CD8-positive, alpha-beta memory T cell (primary cell): ENCODE measurements at regions not wholly inside any gene's neighbourhood (a gene's known extent, or its start where the extent isn't known, plus 50 kb on each side); places are given as distances from the start of the nearest gene placed in this dataset.

Experiments used
- CTCF ChIA-PET: fragments of 350-600 bp; sonication (Branson Sonifier 250); formaldehyde crosslinking; loops from one replicate; lab custom pipeline; 2021; ENCODE audit warnings: antibody characterized with exemption; lab: Charles Lee
- POLR2A ChIA-PET: fragments of 350-600 bp; sonication (Branson Sonifier 250); formaldehyde crosslinking; loops from one replicate; lab custom pipeline; 2021; ENCODE audit warnings: antibody characterized with exemption; lab: Charles Lee
- DNase-seq, 5 donors: peaks; one replicate each; pipeline versions ENCODE4 v3.0.0 to v3.0.0-alpha.2; 2020 to 2022; ENCODE audit warnings: mixed read lengths in 1 of 5
- H3K27ac ChIP-seq: one replicate; pipeline ENCODE4 v1.7.0; 2013; ENCODE audit warnings: low read depth, mild to moderate bottlenecking, low read length, moderate library complexity
- H3K27me3 ChIP-seq: 2 replicates; pipeline ENCODE4 v1.7.0; 2013; ENCODE audit warnings: low read length, mild to moderate bottlenecking; ENCODE audit not compliant: insufficient read depth, poor library complexity, severe bottlenecking
- H3K36me3 ChIP-seq: 2 replicates; pipeline ENCODE4 v1.7.0; 2013; ENCODE audit warnings: mild to moderate bottlenecking, low read length, moderate library complexity; ENCODE audit not compliant: insufficient read depth
- H3K4me1 ChIP-seq: 2 replicates; pipeline ENCODE4 v1.7.0; 2013; ENCODE audit warnings: mild to moderate bottlenecking, low read length, moderate library complexity; ENCODE audit not compliant: insufficient read depth
- H3K4me3 ChIP-seq: 2 replicates; pipeline ENCODE4 v1.7.0; 2013; ENCODE audit warnings: mild to moderate bottlenecking, low read length
- H3K9me3 ChIP-seq: 2 replicates; pipeline ENCODE4 v1.7.0; 2013; ENCODE audit warnings: mild to moderate bottlenecking, low read length
- H3K27ac Mint-ChIP-seq, 8 donors: one replicate each; pipeline ENCODE4 v1.8.0; 2020 to 2021; ENCODE audit warnings: mixed read lengths in 8 of 8, mild to moderate bottlenecking in 6 of 8, inconsistent platforms in 3 of 8, moderate library complexity in 3 of 8
- H3K27me3 Mint-ChIP-seq, 2 donors: one replicate each; pipeline ENCODE4 v1.8.0; 2020 to 2021; ENCODE audit warnings: mixed read lengths in 2 of 2, mild to moderate bottlenecking in 1 of 2, moderate library complexity in 1 of 2
- H3K36me3 Mint-ChIP-seq, 3 donors: one replicate each; pipeline ENCODE4 v1.8.0; 2020 to 2021; ENCODE audit warnings: mixed read lengths in 3 of 3, inconsistent platforms in 1 of 3, mild to moderate bottlenecking in 1 of 3
- H3K4me1 Mint-ChIP-seq, 3 donors: one replicate each; pipeline ENCODE4 v1.8.0; 2020 to 2021; ENCODE audit warnings: mixed read lengths in 3 of 3, inconsistent platforms in 1 of 3, mild to moderate bottlenecking in 1 of 3
- H3K4me3 Mint-ChIP-seq, 7 donors: one replicate each; pipeline ENCODE4 v1.8.0; 2020 to 2021; ENCODE audit warnings: mixed read lengths in 7 of 7, mild to moderate bottlenecking in 6 of 7, moderate library complexity in 4 of 7, inconsistent platforms in 2 of 7
- H3K9me3 Mint-ChIP-seq, 5 donors: one replicate each; pipeline ENCODE4 v1.8.0; 2020 to 2022; ENCODE audit warnings: mixed read lengths in 5 of 5, mild to moderate bottlenecking in 3 of 5, moderate library complexity in 2 of 5, inconsistent platforms in 1 of 5

DNA sequence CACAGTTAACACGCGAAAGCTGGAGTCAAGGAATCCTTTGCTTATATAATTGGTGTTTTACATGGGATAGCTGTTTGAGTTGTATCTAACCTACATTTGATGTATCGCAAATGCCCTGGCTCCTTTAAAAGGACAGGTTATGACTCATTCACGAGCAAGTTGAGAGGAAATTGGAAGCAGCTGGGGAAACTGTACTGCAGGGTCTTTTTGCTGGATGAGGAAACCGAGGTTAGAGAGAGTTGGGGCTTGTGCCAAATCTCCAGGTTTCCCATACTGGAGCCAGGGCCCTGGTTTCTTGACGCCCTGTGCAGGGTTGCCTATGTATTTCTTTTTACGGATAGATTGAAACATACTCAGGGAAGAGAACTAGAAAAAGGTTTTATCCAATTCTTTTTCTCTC is 60.0 kb upstream of the SPTBN1 start:
- Histone ChIP-seq H3K36me3 (no peaks in the 10 kb centered on the region), H3K4me1 (no peaks in the 10 kb centered on the region), H3K4me3 (no peak overlapping the region), H3K27ac (no peak overlapping the region), H3K9me3 (no peaks in the 10 kb centered on the region), H3K27me3 (no peaks in the 10 kb centered on the region)
- H3K9me3 Mint-ChIP-seq: no peaks in the 10 kb centered on the region
- CTCF ChIA-PET: no interaction called here
- DNase-seq: no peak
- no peak overlapping the region for H3K4me3 Mint-ChIP-seq
- no peak overlapping the region for H3K27ac Mint-ChIP-seq
- POLR2A ChIA-PET: no interaction called here
- peaks cover 8 to 15% (median 11%) of the 10 kb centered on the region in 3 donors for H3K4me1 Mint-ChIP-seq
- H3K27me3 Mint-ChIP-seq: peaks cover 0 to 1% of the 10 kb centered on the region in 2 donors
- peaks cover 0 to 9% (median 1%) of the 10 kb centered on the region in 3 donors for H3K36me3 Mint-ChIP-seq

DNA sequence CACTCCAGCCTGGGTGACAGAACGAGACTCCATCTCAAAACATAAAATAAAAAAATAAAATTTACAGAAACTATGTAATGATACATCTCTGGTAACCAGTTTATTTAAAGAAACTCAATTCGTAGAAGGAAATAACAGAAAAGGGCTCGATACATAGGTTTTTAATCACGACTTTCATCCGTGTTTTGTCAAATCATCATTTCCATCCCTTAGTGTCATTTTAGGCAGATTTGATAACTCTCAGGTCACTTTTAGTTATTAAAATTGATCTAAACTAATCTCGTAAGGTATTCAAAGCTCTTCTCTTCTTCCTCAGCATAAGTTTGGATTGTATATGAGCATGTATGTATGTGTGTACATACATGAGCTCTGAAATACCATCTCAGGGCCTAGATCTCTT is 59.3 kb upstream of the SPTBN1 start:
- no peaks in the 10 kb centered on the region for H3K36me3 ChIP-seq
- H3K9me3 Mint-ChIP-seq: no peaks in the 10 kb centered on the region
- ChIA-PET CTCF (no interaction called here), POLR2A (no interaction called here)
- peaks cover 0 to 9% (median 1%) of the 10 kb centered on the region in 3 donors for H3K36me3 Mint-ChIP-seq
- H3K4me1 Mint-ChIP-seq: peaks cover 8 to 15% (median 11%) of the 10 kb centered on the region in 3 donors
- no peaks in the 10 kb centered on the region for H3K9me3 ChIP-seq
- H3K4me3 Mint-ChIP-seq: no peak overlapping the region
- peak overlapping the region in 1 of 8 donors; percentile 37 for H3K27ac Mint-ChIP-seq
- H3K27me3 Mint-ChIP-seq: no peaks in the 10 kb centered on the region
- no peak overlapping the region for H3K4me3 ChIP-seq
- H3K27ac ChIP-seq: no peak overlapping the region
- H3K27me3 ChIP-seq: no peaks in the 10 kb centered on the region
- H3K4me1 ChIP-seq: no peaks in the 10 kb centered on the region
- no peak for DNase-seq

DNA sequence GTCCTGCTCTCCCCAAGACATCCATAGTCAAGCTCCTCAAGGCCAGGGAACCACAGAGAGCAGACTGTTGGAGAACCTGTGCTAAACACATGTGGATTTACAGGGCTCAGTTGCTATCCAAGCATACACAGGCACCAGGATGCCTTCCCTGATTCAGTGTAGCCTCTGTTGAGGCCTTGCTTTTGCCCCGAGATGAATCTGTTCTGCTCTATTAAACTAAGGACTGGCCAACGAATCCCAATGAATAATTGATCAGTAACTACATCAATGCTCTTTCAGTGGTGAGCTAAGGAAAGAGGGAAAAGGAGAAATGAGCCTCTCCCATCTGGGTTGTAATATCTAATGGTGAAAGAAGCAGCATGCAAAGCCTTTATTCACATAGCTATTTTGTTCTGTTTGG is 58.7 kb upstream of the SPTBN1 start:
- CTCF ChIA-PET: no interaction called here
- H3K27ac Mint-ChIP-seq: no peak overlapping the region
- no peaks in the 10 kb centered on the region for H3K27me3 Mint-ChIP-seq
- DNase-seq: no peak
- Histone ChIP-seq H3K4me1 (no peaks in the 10 kb centered on the region), H3K27ac (no peak overlapping the region), H3K9me3 (no peaks in the 10 kb centered on the region), H3K4me3 (no peak overlapping the region), H3K27me3 (no peaks in the 10 kb centered on the region), H3K36me3 (no peaks in the 10 kb centered on the region)
- no peak overlapping the region for H3K4me3 Mint-ChIP-seq
- peaks cover 8 to 15% (median 11%) of the 10 kb centered on the region in 3 donors for H3K4me1 Mint-ChIP-seq
- H3K9me3 Mint-ChIP-seq: no peaks in the 10 kb centered on the region
- H3K36me3 Mint-ChIP-seq: peaks cover 0 to 9% (median 1%) of the 10 kb centered on the region in 3 donors
- POLR2A ChIA-PET: no interaction called here

DNA sequence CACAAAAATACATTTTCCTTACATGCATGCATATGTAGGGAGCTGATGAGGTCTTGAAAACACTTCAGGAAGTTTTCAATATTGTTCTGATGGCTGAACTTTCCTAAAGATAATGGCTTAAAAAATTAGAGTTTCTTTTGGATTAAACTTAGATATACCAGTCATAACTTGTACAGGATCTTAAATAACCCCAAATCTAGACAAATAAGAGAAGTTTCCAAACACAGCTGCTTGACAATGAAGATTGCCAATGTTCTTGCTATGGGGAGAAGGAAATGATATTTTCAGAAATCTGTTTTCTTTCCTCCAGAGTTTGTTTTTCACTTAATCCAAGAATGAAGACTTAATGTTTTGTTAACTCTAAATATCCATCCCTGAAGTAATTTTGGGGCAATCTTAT is 54.6 kb upstream of the SPTBN1 start:
- H3K4me1 Mint-ChIP-seq: peaks cover 8 to 13% (median 10%) of the 10 kb centered on the region in 3 donors
- CTCF ChIA-PET: no interaction called here
- H3K27ac Mint-ChIP-seq: no peak overlapping the region
- POLR2A ChIA-PET: no interaction called here
- Histone ChIP-seq H3K4me1 (no peaks in the 10 kb centered on the region), H3K27ac (no peak overlapping the region), H3K9me3 (no peaks in the 10 kb centered on the region), H3K27me3 (no peaks in the 10 kb centered on the region), H3K4me3 (no peak overlapping the region), H3K36me3 (no peaks in the 10 kb centered on the region)
- no peak for DNase-seq
- H3K4me3 Mint-ChIP-seq: no peak overlapping the region
- H3K36me3 Mint-ChIP-seq: no peaks in the 10 kb centered on the region
- H3K9me3 Mint-ChIP-seq: no peaks in the 10 kb centered on the region
- H3K27me3 Mint-ChIP-seq: peaks cover 0 to 4% of the 10 kb centered on the region in 2 donors

DNA sequence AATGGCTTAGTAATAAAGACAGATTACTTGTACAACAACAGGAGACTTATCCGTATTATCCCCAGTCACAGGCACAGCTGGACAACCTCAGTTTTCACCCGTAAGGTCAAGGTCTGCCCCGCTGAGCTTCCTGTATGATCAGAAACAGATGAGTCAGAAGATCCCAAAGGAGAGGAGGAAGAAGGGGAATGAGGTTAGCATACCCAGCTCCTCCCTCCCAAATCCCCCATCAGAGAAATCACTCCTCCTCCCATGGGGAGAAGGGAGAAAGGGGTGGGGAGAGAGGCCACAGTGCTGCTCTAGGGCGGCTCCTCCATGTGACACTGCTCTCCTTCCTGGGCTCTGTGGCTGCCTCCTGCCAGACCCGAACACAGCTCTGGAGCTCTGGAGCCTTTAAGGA is 53.8 kb upstream of the SPTBN1 start:
- CTCF ChIA-PET: no interaction called here
- Mint-ChIP-seq H3K36me3 (no peaks in the 10 kb centered on the region), H3K9me3 (no peaks in the 10 kb centered on the region), H3K27ac (no peak overlapping the region), H3K4me3 (no peak overlapping the region), H3K27me3 (peaks cover 0 to 4% of the 10 kb centered on the region in 2 donors), H3K4me1 (peaks cover 8 to 13% (median 10%) of the 10 kb centered on the region in 3 donors)
- Histone ChIP-seq H3K27me3 (no peaks in the 10 kb centered on the region), H3K4me3 (no peak overlapping the region), H3K27ac (no peak overlapping the region), H3K4me1 (no peaks in the 10 kb centered on the region), H3K36me3 (no peaks in the 10 kb centered on the region), H3K9me3 (no peaks in the 10 kb centered on the region)
- DNase-seq: no peak
- POLR2A ChIA-PET: interaction anchor here (1.0 kb wide), 1 partner anchor 26 kb away, joined by 3 read pairs; no protein-coding TSS in a partner anchor

DNA sequence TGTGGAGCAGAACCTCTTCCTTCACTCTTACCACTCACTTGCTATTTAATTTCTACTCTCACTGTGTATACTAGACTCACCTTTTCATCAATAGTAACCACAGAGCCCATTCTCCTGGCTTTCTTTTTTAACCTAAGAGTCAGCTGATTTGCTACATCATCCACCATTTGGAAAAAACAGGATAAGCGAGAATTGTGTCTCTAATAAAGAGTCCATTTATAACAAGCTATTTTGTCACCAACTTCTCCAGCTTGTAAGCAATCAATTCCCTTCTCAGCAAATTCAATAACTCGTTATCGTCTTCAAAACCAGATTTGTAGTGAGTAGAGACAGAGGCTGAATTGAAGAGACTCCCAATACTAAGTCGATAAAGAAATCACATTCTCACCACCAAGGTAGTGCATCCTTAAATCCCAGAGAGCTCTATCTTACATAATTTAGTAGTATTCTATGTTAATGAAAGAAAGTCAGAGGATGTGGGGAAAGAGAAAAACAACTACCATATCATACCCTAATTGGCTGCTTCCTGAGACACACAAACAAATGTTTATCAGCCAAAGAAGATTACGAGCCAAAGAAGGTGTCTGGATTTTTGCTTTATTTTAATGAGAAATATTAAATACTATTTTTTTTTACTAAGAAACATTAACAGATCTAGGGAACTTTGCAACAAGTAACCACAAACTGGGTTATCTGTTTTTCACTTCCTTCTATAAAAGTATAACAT is 52.5 kb upstream of the SPTBN1 start:
- Histone ChIP-seq H3K27me3 (no peaks in the 10 kb centered on the region), H3K36me3 (no peaks in the 10 kb centered on the region), H3K4me3 (no peak overlapping the region), H3K4me1 (no peaks in the 10 kb centered on the region), H3K27ac (no peak overlapping the region), H3K9me3 (no peaks in the 10 kb centered on the region)
- no peaks in the 10 kb centered on the region for H3K36me3 Mint-ChIP-seq
- H3K27me3 Mint-ChIP-seq: peaks cover 3 to 4% of the 10 kb centered on the region in 2 donors
- H3K9me3 Mint-ChIP-seq: no peaks in the 10 kb centered on the region
- peaks cover 8 to 13% (median 10%) of the 10 kb centered on the region in 3 donors for H3K4me1 Mint-ChIP-seq
- POLR2A ChIA-PET: no interaction called here
- no peak overlapping the region for H3K27ac Mint-ChIP-seq
- no peak for DNase-seq
- CTCF ChIA-PET: interaction anchor here (1.2 kb wide), 1 partner anchor 140 kb away, joined by 3 read pairs; no protein-coding TSS in a partner anchor
- H3K4me3 Mint-ChIP-seq: no peak overlapping the region

- DNase-seq: no peak
- no peak overlapping the region for H3K27ac ChIP-seq
- H3K27me3 ChIP-seq: no peaks in the 10 kb centered on the region
- peaks cover 8 to 13% (median 10%) of the 10 kb centered on the region in 3 donors for H3K4me1 Mint-ChIP-seq
- H3K4me1 ChIP-seq: no peaks in the 10 kb centered on the region
- no peaks in the 10 kb centered on the region for H3K9me3 Mint-ChIP-seq
- no peak overlapping the region for H3K4me3 Mint-ChIP-seq
- no peak overlapping the region for H3K27ac Mint-ChIP-seq
- H3K4me3 ChIP-seq: no peak overlapping the region
- ChIA-PET CTCF (interaction anchor here (1.2 kb wide), 1 partner anchor 141 kb away, joined by 3 read pairs; no protein-coding TSS in a partner anchor), POLR2A (no interaction called here)
- H3K36me3 ChIP-seq: no peaks in the 10 kb centered on the region
- H3K27me3 Mint-ChIP-seq: peaks cover 3 to 7% of the 10 kb centered on the region in 2 donors
- no peaks in the 10 kb centered on the region for H3K36me3 Mint-ChIP-seq
- H3K9me3 ChIP-seq: no peaks in the 10 kb centered on the region
These were observed 51.9 kb upstream of the SPTBN1 start for GRCh38 chr2:54404270-54404669.

- H3K27ac Mint-ChIP-seq: peak overlapping the region in 1 of 8 donors; percentile 93
- no peaks in the 10 kb centered on the region for H3K9me3 Mint-ChIP-seq
- CTCF ChIA-PET: no interaction called here
- Histone ChIP-seq H3K27ac (no peak overlapping the region), H3K9me3 (no peaks in the 10 kb centered on the region), H3K4me1 (no peaks in the 10 kb centered on the region), H3K36me3 (no peaks in the 10 kb centered on the region), H3K4me3 (no peak overlapping the region), H3K27me3 (no peaks in the 10 kb centered on the region)
- POLR2A ChIA-PET: no interaction called here
- H3K36me3 Mint-ChIP-seq: no peaks in the 10 kb centered on the region
- peaks cover 8 to 13% (median 10%) of the 10 kb centered on the region in 3 donors for H3K4me1 Mint-ChIP-seq
- no peak for DNase-seq
- H3K27me3 Mint-ChIP-seq: peaks cover 11 to 15% of the 10 kb centered on the region in 2 donors
- no peak overlapping the region for H3K4me3 Mint-ChIP-seq
These were observed 50.1 kb upstream of the SPTBN1 start for GRCh38 chr2:54406031-54406430.
